ENCODE measurements at regions not wholly inside any gene's neighbourhood (a gene's known extent, or its start where the extent isn't known, plus 50 kb on each side); places are given as distances from the start of the nearest gene placed in this dataset.

DNA sequence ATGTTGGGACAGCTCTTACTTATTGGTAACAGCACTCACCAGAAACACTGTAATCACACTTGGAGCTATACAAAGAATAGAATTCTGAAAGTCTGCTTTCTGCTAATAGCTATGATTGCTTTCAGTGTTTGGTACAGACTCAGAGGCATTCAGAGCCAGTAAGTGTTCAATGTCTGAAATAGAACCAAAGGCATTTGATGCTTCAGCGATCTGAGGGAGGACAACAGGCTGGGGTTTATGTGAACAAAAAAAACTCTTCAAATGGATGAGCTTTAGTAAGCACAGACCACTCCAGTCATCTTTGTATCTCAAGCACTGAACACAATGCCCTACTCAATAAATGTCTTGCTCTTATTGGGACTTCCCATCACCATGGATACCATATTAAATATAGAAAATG lies 322.8 kb upstream of the GRM3 start:
- TF ChIP-seq, protein P1, sequence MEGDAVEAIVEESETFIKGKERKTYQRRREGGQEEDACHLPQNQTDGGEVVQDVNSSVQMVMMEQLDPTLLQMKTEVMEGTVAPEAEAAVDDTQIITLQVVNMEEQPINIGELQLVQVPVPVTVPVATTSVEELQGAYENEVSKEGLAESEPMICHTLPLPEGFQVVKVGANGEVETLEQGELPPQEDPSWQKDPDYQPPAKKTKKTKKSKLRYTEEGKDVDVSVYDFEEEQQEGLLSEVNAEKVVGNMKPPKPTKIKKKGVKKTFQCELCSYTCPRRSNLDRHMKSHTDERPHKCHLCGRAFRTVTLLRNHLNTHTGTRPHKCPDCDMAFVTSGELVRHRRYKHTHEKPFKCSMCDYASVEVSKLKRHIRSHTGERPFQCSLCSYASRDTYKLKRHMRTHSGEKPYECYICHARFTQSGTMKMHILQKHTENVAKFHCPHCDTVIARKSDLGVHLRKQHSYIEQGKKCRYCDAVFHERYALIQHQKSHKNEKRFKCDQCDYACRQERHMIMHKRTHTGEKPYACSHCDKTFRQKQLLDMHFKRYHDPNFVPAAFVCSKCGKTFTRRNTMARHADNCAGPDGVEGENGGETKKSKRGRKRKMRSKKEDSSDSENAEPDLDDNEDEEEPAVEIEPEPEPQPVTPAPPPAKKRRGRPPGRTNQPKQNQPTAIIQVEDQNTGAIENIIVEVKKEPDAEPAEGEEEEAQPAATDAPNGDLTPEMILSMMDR (IDR thresholded peaks at IDR 0.05) = no peak
- no peak for TF ChIP-seq EZH2 (IDR thresholded peaks at IDR 0.05; ENCODE audit: borderline replicate concordance, insufficient read depth, low read depth, low read length, poor library complexity, severe bottlenecking)
